HG02678 (cell line): ENCODE measurements at regions not wholly inside any gene's neighbourhood (a gene's known extent, or its start where the extent isn't known, plus 50 kb on each side); places are given as distances from the start of the nearest gene placed in this dataset.
"Not testable (repeated sequence)": the region's sequence is repeated elsewhere in the genome, so short reads cannot be mapped to it uniquely, and the experiment has no call there.

Experiments
- ATAC-seq: cut with Tn5 transposase; IDR thresholded peaks from one replicate; pipeline ENCODE4 v1.9.1; 2021; ENCODE audit warnings: mild to moderate bottlenecking, moderate library complexity; ENCODE audit not compliant: unreplicated experiment

GRCh38 chr4:66766557-66766956 is 778.7 kb downstream of the CENPC start:
- ATAC-seq: no peak

GRCh38 chr4:66750273-66750672 is 795.0 kb downstream of the CENPC start:
- ATAC-seq: no peak

- not testable (repeated sequence) for ATAC-seq
Observed at GRCh38 chr4:66746918-66747317, 798.4 kb downstream of the CENPC start.

DNA sequence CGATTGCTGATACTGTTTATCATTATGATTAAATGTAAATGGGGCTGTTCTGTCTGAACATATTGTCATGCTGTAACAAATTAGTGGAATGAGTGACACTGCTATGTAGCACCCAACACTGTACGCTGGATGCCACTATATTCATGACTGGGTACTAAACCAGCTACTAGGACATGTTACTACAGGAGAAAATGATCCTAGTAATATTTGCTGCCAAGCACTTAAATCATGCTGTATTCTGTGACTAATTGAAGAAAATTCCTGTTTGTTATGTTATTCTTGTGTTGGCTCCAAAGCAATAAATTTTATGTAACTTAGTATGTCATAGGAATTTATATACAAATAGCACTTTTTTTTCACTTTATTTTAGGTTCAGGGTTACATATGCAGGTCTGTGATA is 804.2 kb downstream of the CENPC start:
- no peak for ATAC-seq

DNA sequence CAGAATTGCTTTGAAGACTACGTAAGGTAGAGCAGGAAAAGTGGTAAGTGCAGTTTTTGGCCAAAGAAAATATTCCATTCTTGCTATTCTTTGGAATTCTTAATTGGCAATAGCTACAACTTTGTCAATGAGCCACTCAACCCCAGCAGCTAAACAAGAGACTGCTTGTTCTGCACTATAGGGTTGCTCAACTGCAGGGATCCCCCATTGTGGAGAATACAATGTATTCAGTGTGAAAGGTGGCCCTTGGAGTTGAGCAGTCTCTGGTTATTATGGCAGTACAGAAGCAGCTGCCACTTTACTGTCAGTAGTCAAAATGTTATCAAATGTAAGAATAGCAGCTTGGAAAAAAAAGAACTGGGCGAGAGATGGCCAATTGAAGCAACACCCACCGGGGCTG is 808.7 kb downstream of the CENPC start:
- ATAC-seq: no peak

- no peak for ATAC-seq
Observed at GRCh38 chr4:66728280-66728679, 817.0 kb downstream of the CENPC start.

DNA sequence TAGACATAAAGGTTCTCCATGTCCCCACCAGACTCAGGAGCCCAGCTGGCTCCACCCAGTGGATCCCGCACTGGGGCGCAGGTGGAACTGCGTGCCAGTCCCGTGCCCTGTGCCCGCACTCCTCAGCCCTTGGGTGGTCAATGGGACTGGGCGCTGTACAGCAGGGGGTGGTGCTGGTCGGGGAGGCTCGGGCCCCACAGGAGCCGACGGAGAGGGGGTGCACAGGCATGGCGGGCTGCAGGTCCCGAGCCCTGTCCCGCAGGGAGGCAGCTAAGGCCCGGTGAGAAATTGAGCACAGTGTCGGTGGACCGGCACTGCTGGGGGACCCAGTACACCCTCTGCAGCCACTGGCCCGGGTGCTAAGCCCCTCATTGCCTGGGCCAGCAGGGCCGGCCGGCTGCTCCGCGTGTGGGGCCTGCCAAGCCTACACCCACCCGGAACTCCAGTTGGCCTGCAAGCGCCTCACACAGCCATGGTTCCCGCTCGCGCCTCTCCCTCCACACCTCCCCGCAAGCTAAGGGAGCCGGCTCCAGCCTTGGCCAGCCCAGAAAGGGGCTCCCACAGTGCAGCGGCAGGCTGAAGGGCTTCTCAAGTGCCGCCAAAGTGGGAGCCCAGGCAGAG is 832.9 kb downstream of the CENPC start:
- ATAC-seq: not testable (repeated sequence)

DNA sequence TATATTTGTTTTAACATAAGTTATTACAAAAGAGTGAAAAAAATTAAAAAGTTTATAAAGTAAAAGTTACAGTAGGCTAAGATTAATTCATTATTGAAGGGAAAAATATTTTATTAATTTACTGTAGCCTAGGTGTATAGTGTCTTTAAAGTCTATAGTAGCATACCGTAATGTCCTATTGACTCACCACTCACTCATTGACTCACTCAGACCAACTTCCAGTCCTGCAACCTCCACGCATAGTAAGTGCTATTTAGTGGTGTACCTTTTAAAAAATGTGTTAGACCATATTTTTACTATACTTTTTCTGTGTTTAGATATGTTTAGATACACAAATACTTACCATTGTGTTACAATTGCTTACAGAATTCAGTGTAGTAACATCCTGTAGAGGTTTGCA is 841.1 kb downstream of the CENPC start:
- no peak for ATAC-seq

DNA sequence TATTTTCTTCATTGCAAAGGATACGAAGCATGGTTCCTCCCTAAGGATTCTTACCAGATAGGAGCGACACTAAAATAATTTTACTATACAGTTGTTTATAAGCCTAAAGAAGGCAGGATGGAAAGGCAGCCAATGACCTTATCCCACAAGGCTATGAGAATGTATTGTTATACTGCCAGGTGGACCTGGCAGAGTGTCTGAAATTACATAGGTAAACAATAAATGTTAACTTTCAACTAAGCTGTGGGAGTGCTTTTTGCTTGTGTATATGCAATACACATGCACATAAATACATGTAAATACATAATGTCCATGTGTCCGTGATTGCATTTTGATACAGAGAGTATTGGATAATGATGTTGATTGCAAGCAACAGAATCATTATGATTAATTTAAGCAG is 850.6 kb downstream of the CENPC start:
- ATAC-seq: no peak

- ATAC-seq: no peak
Observed at GRCh38 chr4:66693694-66694093, 851.6 kb downstream of the CENPC start.

GRCh38 chr4:66691101-66691500 is 854.2 kb downstream of the CENPC start:
- ATAC-seq: no peak

GRCh38 chr4:66688674-66689073 is 856.6 kb downstream of the CENPC start:
- no peak for ATAC-seq

GRCh38 chr4:66687459-66687858 is 857.8 kb downstream of the CENPC start:
- ATAC-seq: no peak

GRCh38 chr4:66681962-66682361 is 863.3 kb downstream of the CENPC start:
- no peak for ATAC-seq

DNA sequence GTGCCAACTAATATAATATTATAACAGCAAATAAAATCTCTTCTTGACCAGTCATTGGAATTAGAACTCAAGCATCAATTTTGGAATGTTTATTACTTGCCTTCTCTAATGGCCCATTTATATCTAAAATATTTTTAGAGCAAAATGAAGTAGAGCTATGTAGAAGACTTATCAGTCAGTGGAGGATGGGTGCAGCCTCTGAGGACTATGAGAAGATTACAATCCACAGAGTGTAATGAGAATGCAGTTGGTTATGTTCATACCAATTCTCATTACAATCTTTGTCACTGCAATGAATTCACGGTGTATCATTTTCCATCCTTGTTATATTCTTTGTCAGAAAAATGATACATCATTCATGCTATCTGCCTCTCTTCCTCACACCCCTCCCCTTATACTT is 878.1 kb downstream of the CENPC start:
- ATAC-seq: no peak

DNA sequence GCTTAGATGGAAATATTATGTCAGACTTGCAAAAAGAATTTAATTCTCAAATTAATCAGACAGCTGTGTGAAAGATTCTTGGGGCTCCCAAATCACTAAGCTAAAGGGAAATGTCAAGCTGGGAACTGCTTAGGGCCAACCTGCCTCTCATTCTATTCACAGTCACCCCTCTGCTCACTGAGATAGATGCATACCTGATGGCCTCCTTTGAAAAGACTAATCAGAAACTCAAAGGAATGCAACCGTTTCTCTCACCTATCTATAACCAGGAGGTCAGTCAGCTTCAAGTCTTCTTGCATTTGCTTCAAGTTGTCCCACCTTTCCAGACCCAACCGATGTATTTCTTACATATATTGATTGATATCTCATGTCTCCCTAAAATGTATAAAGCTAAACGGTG is 882.7 kb downstream of the CENPC start:
- ATAC-seq: no peak

DNA sequence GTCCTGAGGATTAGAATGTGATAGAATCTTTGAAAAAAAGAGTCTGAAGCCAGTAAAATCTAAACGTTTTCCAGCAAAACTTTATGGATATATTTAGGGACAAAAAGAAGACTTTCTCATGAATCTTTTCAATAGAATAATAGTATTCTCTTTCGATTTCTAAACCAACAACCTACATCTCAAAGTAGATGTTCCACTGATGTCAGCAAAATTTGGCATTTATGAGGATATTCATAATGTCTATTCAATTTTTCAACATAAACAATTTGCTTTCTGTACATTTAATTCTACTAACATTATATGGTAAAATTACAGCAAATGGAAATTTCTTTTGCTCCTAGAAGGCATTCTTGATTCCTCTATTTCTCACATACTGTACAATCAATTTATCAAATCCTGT is 886.5 kb downstream of the CENPC start:
- ATAC-seq: no peak

DNA sequence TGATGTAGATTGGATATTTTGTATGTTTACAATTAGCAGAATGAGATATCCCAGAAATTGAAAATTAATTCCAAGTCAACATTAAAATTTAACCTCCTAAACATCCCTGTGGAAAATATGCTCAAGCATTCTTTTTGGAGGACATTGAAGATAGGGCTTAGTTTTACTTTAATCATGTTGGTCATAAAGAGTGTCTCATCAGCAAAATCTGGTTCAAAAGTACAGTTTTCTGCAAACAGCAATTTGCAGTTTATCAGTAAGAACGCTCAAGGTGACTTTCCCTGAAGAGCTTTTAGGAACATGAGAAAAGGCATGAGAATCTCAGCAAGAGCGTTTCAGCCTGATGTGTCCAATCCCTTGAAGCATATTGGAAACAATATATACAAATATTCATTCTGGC is 889.8 kb downstream of the CENPC start:
- ATAC-seq: no peak

- no peak for ATAC-seq
Observed at GRCh38 chr4:66653937-66654336, 891.4 kb downstream of the CENPC start.

GRCh38 chr4:66649236-66649635 is 896.1 kb downstream of the CENPC start:
- ATAC-seq: no peak

DNA sequence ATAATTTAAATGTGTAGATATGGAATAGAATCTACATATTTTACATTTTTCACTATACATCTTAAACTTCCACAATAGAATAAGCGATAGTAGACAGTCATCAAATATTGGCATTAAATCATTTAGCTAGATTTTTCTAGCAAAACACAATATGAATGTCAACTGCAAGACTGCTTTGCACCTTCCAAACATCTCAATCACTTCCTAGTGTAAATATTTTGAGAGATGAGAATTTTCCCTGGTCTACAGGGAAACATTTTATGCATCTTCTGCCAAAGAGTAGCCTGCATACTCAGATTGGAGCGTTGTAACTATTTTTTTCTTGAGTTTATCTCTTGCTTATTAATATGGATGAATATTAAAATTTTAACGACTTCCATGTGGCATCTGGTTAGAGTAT is 897.4 kb downstream of the CENPC start:
- ATAC-seq: no peak

GRCh38 chr4:66647476-66647875 is 897.8 kb downstream of the CENPC start:
- ATAC-seq: no peak

DNA sequence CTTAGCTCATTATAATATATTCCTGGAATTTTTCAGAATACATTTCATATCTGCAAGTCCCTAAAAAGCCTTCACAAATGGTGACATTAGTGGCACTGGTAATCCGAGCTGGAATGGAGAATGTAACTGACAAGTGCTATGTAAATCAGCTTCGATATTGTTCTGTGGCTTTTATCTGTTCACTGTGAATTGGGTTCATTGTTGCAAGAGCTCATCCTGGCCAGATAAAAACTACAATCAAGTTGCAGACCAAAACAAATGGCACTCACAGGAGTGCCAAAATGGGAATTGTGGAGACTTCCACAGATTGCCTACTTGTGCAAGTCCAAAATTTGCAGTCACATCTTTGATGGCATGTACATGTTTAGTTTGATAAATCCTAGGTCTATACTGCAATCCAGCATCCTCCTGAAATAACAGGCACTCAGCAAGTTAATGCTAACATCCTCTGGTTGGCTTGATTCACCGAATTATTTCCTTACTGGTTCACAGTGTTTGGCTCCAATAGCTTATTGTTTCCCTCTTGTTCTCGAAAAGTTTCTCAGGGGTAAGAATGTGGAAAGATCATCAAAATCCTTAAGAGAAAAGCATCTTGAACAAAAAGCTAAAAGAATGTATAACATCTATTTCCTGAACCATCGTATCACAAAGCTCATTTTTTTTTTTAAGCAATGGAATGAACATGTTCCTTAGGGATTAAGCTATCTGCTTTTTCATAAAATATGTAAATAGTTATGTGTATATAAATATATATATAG is 904.9 kb downstream of the CENPC start:
- no peak for ATAC-seq
